ENCODE measurements at regions not wholly inside any gene's neighbourhood (a gene's known extent, or its start where the extent isn't known, plus 50 kb on each side); places are given as distances from the start of the nearest gene placed in this dataset.

DNA sequence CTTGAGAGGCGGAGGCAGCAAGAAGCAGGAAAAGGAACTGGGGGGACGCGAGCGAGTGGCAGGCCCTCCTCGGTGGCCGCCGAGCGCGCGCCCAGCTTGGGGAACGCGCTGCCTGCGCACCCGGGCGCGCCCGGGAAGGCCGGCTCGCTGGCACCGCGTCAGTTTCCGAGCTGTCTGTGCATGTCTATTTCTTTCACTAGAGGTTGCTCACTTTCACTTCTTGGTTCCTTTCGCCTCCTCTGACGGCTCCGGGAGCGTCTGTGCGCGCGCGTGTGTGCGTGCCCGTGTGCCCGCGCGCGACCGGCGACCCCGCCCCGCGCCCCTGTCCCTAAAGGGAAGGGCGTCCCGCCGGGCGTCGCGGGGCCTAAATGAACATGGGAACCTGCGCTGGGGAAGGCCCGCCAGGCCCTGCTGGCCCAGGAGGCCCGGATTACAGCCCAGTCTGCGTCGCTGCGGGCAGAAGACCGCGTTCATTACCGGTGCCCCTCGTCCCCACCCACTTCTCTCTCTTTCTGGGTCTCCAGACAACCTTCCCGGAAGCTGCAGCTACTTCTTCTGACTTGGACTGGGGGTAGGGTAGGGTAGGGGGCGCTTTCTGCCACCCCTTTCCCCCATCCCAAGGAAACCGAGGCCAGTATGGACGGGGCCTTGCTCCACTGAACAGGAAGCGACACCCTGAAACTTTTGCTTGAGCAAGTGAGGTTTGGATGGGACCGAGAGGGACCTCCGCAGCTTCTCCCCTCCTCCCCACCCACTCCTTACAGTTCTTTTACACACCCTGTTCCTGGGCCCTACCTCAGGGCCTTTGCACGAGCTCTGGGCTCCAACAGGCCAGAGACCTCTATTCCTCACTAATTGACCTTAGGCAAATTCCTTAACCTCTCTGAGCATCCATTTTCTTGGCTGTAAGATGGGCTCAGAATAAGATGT lies 205.8 kb upstream of the IER5L start:
- Mint-ChIP-seq H3K4me1 (peaks cover 19% of the 10 kb centered on the region), H3K36me3 (no peaks in the 10 kb centered on the region), H3K4me3 (peak overlapping the region; percentile 64), H3K27me3 (peaks cover 28% of the 10 kb centered on the region), H3K27ac (peak overlapping the region; percentile 84), H3K9me3 (no peaks in the 10 kb centered on the region)
- DNase-seq, result peak; percentile 81
- CTCF ChIA-PET, result interaction anchor here (0.9 to 2.0 kb wide), 6 partner anchors 11 to 245 kb away, joined by 3 to 6 read pairs (median 4); no protein-coding TSS in a partner anchor

DNA sequence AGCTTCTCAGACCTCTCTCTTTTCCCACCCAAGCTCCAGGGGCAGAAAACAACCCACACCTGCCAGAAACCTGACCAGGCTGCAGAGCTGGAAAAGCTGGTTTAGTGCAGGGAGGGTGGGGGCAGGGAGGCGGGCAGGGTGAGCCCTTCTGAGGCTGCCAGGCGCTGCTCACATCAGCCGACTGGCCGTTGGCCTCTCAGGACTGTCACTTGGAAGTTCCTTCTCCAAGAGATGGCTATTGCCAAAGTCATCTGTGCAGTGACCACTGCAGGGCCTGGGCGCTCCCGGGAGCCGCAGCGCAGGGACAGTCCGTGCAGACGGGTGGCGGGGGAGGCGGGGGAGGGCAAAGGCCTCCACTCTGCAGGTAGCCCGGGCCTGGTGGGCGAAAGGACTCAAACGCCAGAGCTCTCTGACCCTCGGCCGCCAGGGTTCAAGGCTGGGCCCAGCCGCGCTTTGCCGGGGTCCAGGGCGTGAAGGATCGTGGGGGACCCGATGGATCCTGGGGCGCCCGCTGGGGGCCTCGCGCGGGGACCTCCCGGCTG lies 205.0 kb upstream of the IER5L start:
- H3K27me3 Mint-ChIP-seq, result peaks cover 31% of the 10 kb centered on the region
- no peak for DNase-seq
- CTCF ChIA-PET, result interaction anchor here (0.6 to 2.0 kb wide), 8 partner anchors 10 to 245 kb away, joined by 3 to 6 read pairs (median 4); partner anchors contain the start of gene IER5L
- H3K4me1 Mint-ChIP-seq, result peaks cover 19% of the 10 kb centered on the region
- peak overlapping the region; percentile 64 for H3K4me3 Mint-ChIP-seq
- H3K9me3 Mint-ChIP-seq, result no peaks in the 10 kb centered on the region
- H3K36me3 Mint-ChIP-seq, result no peaks in the 10 kb centered on the region
- H3K27ac Mint-ChIP-seq, result peak overlapping the region; percentile 24

DNA sequence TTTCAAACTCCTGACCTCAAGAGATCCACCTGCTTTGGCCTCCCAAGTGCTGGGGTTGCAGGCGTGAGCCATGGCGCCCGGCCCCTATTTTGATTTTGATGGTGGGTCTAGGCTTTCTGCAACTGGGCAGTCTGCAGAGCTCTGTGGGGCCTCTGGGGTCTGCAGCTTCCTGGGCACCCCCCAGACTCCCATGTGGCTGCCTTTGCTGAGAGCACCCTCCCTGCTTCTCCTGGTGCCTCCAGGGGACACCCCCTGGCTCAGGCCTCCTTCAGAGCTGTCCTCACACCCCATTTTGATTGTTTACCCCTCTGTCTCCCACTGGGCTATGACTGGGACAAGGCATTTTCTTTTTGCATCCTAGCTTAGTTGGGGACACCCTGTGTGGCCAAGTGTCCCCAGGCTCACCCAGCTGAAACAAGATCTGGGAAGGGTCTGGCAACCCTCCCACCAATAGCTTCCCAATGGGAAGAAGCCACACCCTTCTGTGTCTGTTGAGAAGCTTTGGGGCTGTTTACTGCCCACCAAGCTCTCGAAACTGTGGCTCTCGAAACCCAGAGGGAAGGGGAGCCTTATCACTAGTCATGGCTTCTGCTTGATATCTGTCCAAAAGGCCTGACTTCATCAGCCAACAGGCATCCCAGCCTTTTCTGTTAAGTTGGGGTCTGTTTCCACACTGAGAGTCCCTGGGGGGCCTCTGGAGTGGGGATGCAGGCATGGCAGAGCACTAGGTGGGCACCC lies 204.4 kb upstream of the IER5L start:
- CTCF ChIA-PET, result interaction anchor here (0.6 to 2.0 kb wide), 5 partner anchors 9 to 244 kb away, joined by 3 to 6 read pairs (median 5); partner anchors contain the start of gene IER5L
- H3K27ac Mint-ChIP-seq, result peak overlapping the region; percentile 24
- DNase-seq, result no peak
- H3K9me3 Mint-ChIP-seq, result no peaks in the 10 kb centered on the region
- peaks cover 19% of the 10 kb centered on the region for H3K4me1 Mint-ChIP-seq
- H3K4me3 Mint-ChIP-seq, result peak overlapping the region; percentile 41
- peaks cover 34% of the 10 kb centered on the region for H3K27me3 Mint-ChIP-seq
- H3K36me3 Mint-ChIP-seq, result no peaks in the 10 kb centered on the region

DNA sequence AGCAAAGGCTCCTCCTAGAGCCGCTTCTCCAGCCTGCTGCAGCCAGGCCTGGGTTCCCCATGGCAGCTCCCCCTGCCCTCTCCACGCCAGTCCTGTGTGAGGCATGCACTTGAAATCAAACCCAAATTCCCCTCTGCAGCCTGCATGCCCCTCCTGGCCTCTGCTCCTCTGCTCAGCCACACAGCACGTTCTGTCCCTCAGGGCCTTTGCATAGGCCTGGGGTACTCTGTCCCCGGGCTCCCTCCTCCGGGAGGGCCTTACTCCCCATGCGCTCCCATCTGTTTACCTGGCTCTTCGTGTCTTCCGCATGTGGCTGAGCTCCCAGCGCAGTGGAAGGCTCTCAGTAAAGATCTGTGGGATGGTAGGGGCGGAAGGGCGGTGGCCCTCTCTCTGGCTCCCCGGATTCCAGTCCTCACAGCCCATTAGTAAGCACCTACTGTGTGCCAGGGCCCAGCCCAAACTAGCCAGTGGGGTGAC lies 203.5 kb upstream of the IER5L start:
- CTCF ChIA-PET, result interaction anchor here (2.0 kb wide), 1 partner anchor 243 kb away, joined by 5 read pairs; no protein-coding TSS in a partner anchor
- no peaks in the 10 kb centered on the region for H3K9me3 Mint-ChIP-seq
- no peak overlapping the region for H3K4me3 Mint-ChIP-seq
- no peak for DNase-seq
- no peaks in the 10 kb centered on the region for H3K36me3 Mint-ChIP-seq
- H3K4me1 Mint-ChIP-seq, result peaks cover 19% of the 10 kb centered on the region
- H3K27ac Mint-ChIP-seq, result no peak overlapping the region
- peaks cover 40% of the 10 kb centered on the region for H3K27me3 Mint-ChIP-seq

GRCh38 chr9:129380961-129381401 lies 202.9 kb upstream of the IER5L start:
- Mint-ChIP-seq H3K9me3 (no peaks in the 10 kb centered on the region), H3K27ac (no peak overlapping the region), H3K4me1 (peaks cover 19% of the 10 kb centered on the region), H3K27me3 (peaks cover 40% of the 10 kb centered on the region), H3K4me3 (no peak overlapping the region), H3K36me3 (no peaks in the 10 kb centered on the region)
- DNase-seq, result no peak
- CTCF ChIA-PET, result no interaction called here

DNA sequence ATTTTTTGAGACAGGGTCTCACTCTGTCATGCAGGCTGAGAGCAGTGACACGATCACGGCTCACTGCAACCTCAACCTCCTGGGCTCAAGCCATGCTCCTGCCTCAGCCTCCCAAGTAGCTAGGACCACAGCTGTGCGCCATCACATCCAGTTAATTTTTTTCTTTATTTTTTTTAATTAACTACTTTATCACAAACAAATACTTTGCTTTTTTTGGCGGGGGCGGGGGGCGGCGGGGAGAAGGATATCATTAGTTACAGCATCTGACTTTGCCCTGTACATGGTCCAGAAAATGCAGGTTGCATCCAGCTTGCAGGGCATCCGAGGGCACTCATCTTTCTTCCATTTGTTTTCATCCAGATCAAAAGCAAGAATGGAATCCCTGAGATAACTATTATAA lies 201.8 kb upstream of the IER5L start:
- CTCF ChIA-PET, result no interaction called here
- Mint-ChIP-seq H3K9me3 (no peaks in the 10 kb centered on the region), H3K27ac (no peak overlapping the region), H3K36me3 (no peaks in the 10 kb centered on the region), H3K27me3 (peaks cover 44% of the 10 kb centered on the region), H3K4me3 (no peak overlapping the region), H3K4me1 (peaks cover 15% of the 10 kb centered on the region)
- DNase-seq, result no peak

GRCh38 chr9:129379181-129379836 lies 201.2 kb upstream of the IER5L start:
- Mint-ChIP-seq H3K4me1 (peaks cover 10% of the 10 kb centered on the region), H3K4me3 (no peak overlapping the region), H3K36me3 (no peaks in the 10 kb centered on the region), H3K9me3 (no peaks in the 10 kb centered on the region), H3K27ac (no peak overlapping the region), H3K27me3 (peaks cover 48% of the 10 kb centered on the region)
- CTCF ChIA-PET, result no interaction called here
- no peak for DNase-seq

DNA sequence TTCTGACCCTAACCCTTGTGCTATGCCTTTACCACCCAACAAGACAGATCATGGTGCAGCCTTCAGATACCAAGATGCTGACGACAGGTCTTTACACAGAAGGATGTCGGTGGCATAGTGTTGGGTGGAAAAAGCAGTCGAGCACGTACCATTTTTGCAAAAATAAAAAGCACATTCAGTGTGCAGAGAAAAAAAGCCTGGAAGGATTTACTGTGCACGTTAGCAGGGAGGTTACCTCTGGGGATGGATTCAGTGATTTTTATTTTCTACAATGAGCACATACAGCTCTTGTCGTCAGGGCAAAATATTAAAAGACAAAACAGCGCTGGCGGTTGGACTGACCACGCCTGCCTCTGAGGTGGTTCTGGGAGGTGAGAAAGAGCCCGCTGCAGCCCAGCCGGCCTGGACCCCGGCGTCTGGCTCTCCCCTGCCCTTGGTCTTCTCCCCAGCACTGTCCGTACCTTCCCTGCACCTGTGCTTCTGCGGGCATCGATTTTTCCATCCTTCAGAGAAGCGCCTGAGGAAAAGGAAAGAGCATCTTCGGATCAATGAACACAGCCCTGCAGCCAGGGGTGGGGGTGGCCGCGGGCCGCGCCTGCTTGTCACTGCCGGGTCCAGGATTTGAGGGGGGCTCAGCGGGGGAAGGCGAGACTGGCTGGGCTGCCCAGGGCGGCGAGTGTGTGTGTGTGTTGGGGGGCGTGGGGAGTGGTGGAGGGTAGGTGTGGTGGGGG lies 200.0 kb upstream of the IER5L start:
- Mint-ChIP-seq H3K36me3 (no peaks in the 10 kb centered on the region), H3K4me1 (peaks cover 3% of the 10 kb centered on the region), H3K27me3 (peaks cover 48% of the 10 kb centered on the region), H3K27ac (no peak overlapping the region), H3K4me3 (no peak overlapping the region), H3K9me3 (no peaks in the 10 kb centered on the region)
- CTCF ChIA-PET, result no interaction called here
- no peak for DNase-seq

DNA sequence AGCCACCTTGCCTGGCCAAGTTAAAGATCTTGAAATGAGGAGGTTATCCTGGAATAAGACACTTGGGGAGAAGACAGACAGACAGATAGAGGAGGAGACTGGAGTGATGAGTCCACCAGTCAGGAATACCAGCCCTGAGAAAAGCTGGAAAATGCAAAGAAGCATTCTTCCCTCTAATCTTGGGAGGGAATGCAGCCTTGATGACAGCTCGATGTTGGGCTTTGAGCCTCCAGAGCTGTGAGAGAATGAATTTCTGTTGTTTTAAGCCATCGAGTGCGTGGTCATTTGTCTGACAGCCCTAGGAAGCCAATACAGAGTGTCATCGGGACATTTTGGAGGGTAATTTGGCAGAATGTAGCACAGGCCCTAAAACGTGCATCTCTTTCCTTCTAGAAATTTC lies 199.1 kb upstream of the IER5L start:
- CTCF ChIA-PET, result no interaction called here
- Mint-ChIP-seq H3K27me3 (peaks cover 48% of the 10 kb centered on the region), H3K4me3 (no peak overlapping the region), H3K4me1 (no peaks in the 10 kb centered on the region), H3K36me3 (no peaks in the 10 kb centered on the region), H3K9me3 (no peaks in the 10 kb centered on the region), H3K27ac (no peak overlapping the region)
- no peak for DNase-seq

DNA sequence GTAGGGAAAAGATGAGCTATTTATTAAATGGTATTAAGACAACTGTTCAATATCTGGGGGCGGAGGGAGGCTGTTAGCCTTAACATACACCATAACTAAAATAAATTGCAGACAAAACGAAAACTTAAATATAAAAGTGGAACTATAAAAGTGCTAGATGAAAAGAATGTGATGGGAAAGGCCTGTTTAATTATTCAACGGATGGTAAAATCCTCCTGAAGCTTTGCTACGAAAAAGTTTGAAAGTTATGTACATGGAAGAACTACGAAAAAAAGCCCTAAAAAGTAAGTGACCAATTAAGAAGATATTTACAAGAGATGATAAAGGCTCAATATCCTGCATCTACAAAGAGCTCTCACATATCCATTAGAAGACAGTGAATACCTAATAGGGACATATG lies 197.8 kb upstream of the IER5L start:
- CTCF ChIA-PET, result no interaction called here
- H3K27me3 Mint-ChIP-seq, result peaks cover 38% of the 10 kb centered on the region
- H3K9me3 Mint-ChIP-seq, result no peaks in the 10 kb centered on the region
- H3K36me3 Mint-ChIP-seq, result no peaks in the 10 kb centered on the region
- H3K4me3 Mint-ChIP-seq, result no peak overlapping the region
- no peak overlapping the region for H3K27ac Mint-ChIP-seq
- H3K4me1 Mint-ChIP-seq, result no peaks in the 10 kb centered on the region
- DNase-seq, result no peak

DNA sequence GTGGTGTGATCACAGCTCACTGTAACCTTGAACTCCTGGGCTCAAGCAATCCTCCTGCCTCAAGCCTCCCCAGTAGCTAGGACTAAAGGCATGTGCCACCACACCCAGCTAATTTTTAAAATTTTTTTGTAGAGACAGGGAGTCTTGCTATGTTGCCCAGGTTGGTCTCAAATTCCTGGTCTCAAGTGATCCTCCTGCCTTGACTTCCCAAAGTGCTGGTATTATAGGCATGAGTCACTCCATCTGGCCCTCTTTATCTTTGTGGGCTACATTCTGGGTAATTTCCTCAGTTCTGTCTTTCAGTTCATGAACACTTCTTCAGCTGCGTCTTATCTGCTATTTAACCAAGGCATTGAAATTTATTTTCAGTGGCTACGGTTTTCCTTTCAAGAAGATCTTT lies 196.6 kb upstream of the IER5L start:
- H3K36me3 Mint-ChIP-seq, result no peaks in the 10 kb centered on the region
- H3K4me1 Mint-ChIP-seq, result no peaks in the 10 kb centered on the region
- peaks cover 35% of the 10 kb centered on the region for H3K27me3 Mint-ChIP-seq
- H3K9me3 Mint-ChIP-seq, result peaks cover 6% of the 10 kb centered on the region
- CTCF ChIA-PET, result interaction anchor here (0.6 kb wide), 1 partner anchor 243 kb away, joined by 3 read pairs; no protein-coding TSS in a partner anchor
- H3K27ac Mint-ChIP-seq, result no peak overlapping the region
- no peak for DNase-seq
- no peak overlapping the region for H3K4me3 Mint-ChIP-seq

DNA sequence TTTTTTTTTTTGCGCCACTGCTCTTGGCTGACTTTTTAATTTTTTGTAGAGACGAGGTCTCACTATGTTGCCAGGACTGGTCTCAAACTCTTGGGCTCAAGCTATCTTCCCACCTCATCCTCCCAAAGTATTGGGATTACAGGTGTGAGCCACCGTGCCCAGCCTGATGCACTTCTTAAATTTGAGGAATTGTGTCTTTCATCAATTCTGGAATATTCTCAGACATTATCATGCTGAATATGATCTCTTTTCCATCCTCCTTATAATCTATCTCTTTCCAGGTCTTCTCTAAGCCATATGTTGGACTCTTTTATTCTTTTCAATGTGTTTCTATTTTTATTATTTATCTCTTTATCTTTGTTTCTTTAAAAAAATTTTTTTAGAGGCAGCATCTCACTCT lies 196.2 kb upstream of the IER5L start:
- no peaks in the 10 kb centered on the region for H3K36me3 Mint-ChIP-seq
- no peak overlapping the region for H3K4me3 Mint-ChIP-seq
- no peak overlapping the region for H3K27ac Mint-ChIP-seq
- CTCF ChIA-PET, result interaction anchor here (0.6 to 2.3 kb wide), 2 partner anchors 9 to 243 kb away, joined by 3 to 6 read pairs; no protein-coding TSS in a partner anchor
- H3K27me3 Mint-ChIP-seq, result peaks cover 33% of the 10 kb centered on the region
- no peaks in the 10 kb centered on the region for H3K4me1 Mint-ChIP-seq
- no peak for DNase-seq
- peaks cover 6% of the 10 kb centered on the region for H3K9me3 Mint-ChIP-seq

GRCh38 chr9:129373361-129373760 lies 195.3 kb upstream of the IER5L start:
- Mint-ChIP-seq H3K27ac (no peak overlapping the region), H3K4me3 (no peak overlapping the region), H3K36me3 (no peaks in the 10 kb centered on the region), H3K27me3 (peaks cover 29% of the 10 kb centered on the region), H3K4me1 (no peaks in the 10 kb centered on the region), H3K9me3 (peaks cover 8% of the 10 kb centered on the region)
- CTCF ChIA-PET, result interaction anchor here (0.6 to 2.3 kb wide), 4 partner anchors 10 to 248 kb away, joined by 3 to 6 read pairs (median 6); no protein-coding TSS in a partner anchor
- no peak for DNase-seq

Measured in activated naive CD4-positive, alpha-beta T cell treated with anti-CD3 and anti-CD28 coated beads, Interleukin-2, amount 10 ng/mL, durations not matched to agents 7 days and 5 days (primary cell).